Lower leg skin (tissue), 3 donors: ENCODE measurements at regions not wholly inside any gene's neighbourhood (a gene's known extent, or its start where the extent isn't known, plus 50 kb on each side); places are given as distances from the start of the nearest gene placed in this dataset.

Source experiments
- POLR2A ChIP-seq, 2 donors: fragments of 450-650 bp; IDR thresholded peaks; one replicate each; pipeline ENCODE4 v1.6.1; 2016 to 2017; ENCODE audit warnings: antibody characterized with exemption in 2 of 2, mild to moderate bottlenecking in 1 of 2, moderate library complexity in 1 of 2
- TF ChIP-seq, protein P1 (sequence below), 3 donors: fragments of 450-650 bp; IDR thresholded peaks; one replicate each; pipeline ENCODE4 v1.5.1; 2016; ENCODE audit warnings: antibody characterized with exemption in 3 of 3, mild to moderate bottlenecking in 3 of 3, moderate library complexity in 2 of 3

DNA sequence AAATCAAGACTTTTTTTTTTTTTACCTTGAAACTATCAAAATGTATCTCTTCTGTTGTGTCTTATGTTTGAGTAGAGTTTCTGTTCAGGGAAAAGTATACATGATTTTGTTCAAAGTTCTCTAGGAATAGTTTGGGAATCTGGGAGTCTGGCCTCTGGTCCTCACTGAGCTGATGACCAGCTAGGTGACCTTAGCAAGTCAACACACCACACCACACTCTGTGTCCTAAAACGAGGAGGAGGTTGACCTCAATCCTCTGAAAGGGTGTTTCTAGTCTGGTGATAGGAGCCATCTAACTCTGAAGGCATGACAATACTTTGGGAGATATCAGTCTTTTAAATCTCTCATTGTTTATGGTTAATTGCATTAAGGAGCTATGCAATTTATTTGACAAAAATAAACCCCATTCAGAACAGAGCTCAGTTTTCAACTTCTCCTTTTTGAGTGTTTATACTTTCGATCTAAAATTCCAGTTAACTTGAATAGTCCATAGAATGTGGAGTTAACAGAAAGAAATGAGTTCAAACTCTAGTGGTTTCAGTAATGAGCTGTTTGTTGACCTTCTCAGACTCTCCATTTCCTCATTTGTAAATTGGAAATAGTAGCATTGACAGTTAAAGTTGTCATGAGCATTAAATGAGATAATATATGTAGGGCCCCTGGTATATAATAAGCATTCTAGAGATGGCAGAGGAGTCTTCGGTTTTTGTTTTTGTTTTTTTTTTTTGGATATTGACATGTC lies 112.2 kb upstream of the LRRN1 start:
- TF ChIP-seq, protein P1, sequence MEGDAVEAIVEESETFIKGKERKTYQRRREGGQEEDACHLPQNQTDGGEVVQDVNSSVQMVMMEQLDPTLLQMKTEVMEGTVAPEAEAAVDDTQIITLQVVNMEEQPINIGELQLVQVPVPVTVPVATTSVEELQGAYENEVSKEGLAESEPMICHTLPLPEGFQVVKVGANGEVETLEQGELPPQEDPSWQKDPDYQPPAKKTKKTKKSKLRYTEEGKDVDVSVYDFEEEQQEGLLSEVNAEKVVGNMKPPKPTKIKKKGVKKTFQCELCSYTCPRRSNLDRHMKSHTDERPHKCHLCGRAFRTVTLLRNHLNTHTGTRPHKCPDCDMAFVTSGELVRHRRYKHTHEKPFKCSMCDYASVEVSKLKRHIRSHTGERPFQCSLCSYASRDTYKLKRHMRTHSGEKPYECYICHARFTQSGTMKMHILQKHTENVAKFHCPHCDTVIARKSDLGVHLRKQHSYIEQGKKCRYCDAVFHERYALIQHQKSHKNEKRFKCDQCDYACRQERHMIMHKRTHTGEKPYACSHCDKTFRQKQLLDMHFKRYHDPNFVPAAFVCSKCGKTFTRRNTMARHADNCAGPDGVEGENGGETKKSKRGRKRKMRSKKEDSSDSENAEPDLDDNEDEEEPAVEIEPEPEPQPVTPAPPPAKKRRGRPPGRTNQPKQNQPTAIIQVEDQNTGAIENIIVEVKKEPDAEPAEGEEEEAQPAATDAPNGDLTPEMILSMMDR (IDR thresholded peaks at IDR 0.05) = no peak
- TF ChIP-seq POLR2A (IDR thresholded peaks at IDR 0.05) = no peak
